Parathyroid adenoma (tissue), 2 donors: ENCODE measurements at regions not wholly inside any gene's neighbourhood (a gene's known extent, or its start where the extent isn't known, plus 50 kb on each side); places are given as distances from the start of the nearest gene placed in this dataset.

Experiments used
- H2AFZ ChIP-seq: fragments of 300-600 bp; sonication (generic); one replicate; pipeline ENCODE4 v1.7.0; 2017; ENCODE audit warnings: antibody characterized with exemption, mild to moderate bottlenecking
- H3K27ac ChIP-seq: fragments of 300-600 bp; sonication (generic); one replicate; pipeline ENCODE4 v1.7.0; 2017
- H3K27me3 ChIP-seq: fragments of 300-600 bp; sonication (generic); one replicate; pipeline ENCODE4 v1.7.0; 2017; ENCODE audit warnings: low read length; ENCODE audit not compliant: control insufficient read depth, insufficient read depth
- H3K36me3 ChIP-seq: fragments of 300-600 bp; sonication (generic); one replicate; pipeline ENCODE4 v1.7.0; 2017; ENCODE audit warnings: low read length; ENCODE audit not compliant: control insufficient read depth, insufficient read depth
- H3K4me1 ChIP-seq: fragments of 300-600 bp; sonication (generic); one replicate; pipeline ENCODE4 v1.7.0; 2017; ENCODE audit warnings: control low read depth
- H3K4me2 ChIP-seq: fragments of 300-600 bp; sonication (generic); one replicate; pipeline ENCODE4 v1.7.0; 2017; ENCODE audit warnings: low read length
- H3K4me3 ChIP-seq: fragments of 300-600 bp; sonication (generic); one replicate; pipeline ENCODE4 v1.7.0; 2017; ENCODE audit warnings: low read depth, low read length
- H3K79me2 ChIP-seq: fragments of 300-600 bp; sonication (generic); one replicate; pipeline ENCODE4 v1.7.0; 2017; ENCODE audit warnings: control low read depth
- H3K9ac ChIP-seq: fragments of 300-600 bp; sonication (generic); one replicate; pipeline ENCODE4 v1.7.0; 2017; ENCODE audit warnings: mild to moderate bottlenecking
- H3K9me3 ChIP-seq: fragments of 300-600 bp; sonication (generic); one replicate; pipeline ENCODE4 v1.7.0; 2017; ENCODE audit warnings: low read length; ENCODE audit not compliant: control insufficient read depth
- TF ChIP-seq, protein P1 (sequence below): fragments of 300-600 bp; sonication (generic); IDR thresholded peaks from one replicate; pipeline ENCODE4 v1.7.0; 2017; ENCODE audit warnings: antibody characterized with exemption, mild to moderate bottlenecking
- donor health status: primary hyperparathyroidism.

- Histone ChIP-seq H3K36me3 (no peaks in the 10 kb centered on the region), H3K4me3 (no peak overlapping the region), H3K4me1 (no peaks in the 10 kb centered on the region), H3K79me2 (no peaks in the 10 kb centered on the region), H3K9me3 (no peaks in the 10 kb centered on the region), H3K27ac (no peak overlapping the region), H2AFZ (no peak overlapping the region), H3K9ac (no peak overlapping the region), H3K4me2 (no peak overlapping the region), H3K27me3 (no peaks in the 10 kb centered on the region)
- TF ChIP-seq, protein P1, sequence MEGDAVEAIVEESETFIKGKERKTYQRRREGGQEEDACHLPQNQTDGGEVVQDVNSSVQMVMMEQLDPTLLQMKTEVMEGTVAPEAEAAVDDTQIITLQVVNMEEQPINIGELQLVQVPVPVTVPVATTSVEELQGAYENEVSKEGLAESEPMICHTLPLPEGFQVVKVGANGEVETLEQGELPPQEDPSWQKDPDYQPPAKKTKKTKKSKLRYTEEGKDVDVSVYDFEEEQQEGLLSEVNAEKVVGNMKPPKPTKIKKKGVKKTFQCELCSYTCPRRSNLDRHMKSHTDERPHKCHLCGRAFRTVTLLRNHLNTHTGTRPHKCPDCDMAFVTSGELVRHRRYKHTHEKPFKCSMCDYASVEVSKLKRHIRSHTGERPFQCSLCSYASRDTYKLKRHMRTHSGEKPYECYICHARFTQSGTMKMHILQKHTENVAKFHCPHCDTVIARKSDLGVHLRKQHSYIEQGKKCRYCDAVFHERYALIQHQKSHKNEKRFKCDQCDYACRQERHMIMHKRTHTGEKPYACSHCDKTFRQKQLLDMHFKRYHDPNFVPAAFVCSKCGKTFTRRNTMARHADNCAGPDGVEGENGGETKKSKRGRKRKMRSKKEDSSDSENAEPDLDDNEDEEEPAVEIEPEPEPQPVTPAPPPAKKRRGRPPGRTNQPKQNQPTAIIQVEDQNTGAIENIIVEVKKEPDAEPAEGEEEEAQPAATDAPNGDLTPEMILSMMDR = no peak
These were observed 473.5 kb upstream of the MYT1L start for GRCh38 chr2:2804528-2804927.

- no peak overlapping the region for H2AFZ ChIP-seq
- H3K79me2 ChIP-seq = no peaks in the 10 kb centered on the region
- no peak overlapping the region for H3K9ac ChIP-seq
- H3K27me3 ChIP-seq = no peaks in the 10 kb centered on the region
- no peaks in the 10 kb centered on the region for H3K9me3 ChIP-seq
- H3K4me2 ChIP-seq = no peak overlapping the region
- TF ChIP-seq, protein P1 = no peak
- no peaks in the 10 kb centered on the region for H3K4me1 ChIP-seq
- H3K27ac ChIP-seq = no peak overlapping the region
- no peak overlapping the region for H3K4me3 ChIP-seq
- no peaks in the 10 kb centered on the region for H3K36me3 ChIP-seq
These were observed 470.4 kb upstream of the MYT1L start for GRCh38 chr2:2801458-2801857.

GRCh38 chr2:2800697-2801096 is 469.6 kb upstream of the MYT1L start:
- no peak overlapping the region for H2AFZ ChIP-seq
- H3K9ac ChIP-seq = no peak overlapping the region
- no peaks in the 10 kb centered on the region for H3K79me2 ChIP-seq
- H3K4me3 ChIP-seq = no peak overlapping the region
- H3K4me1 ChIP-seq = no peaks in the 10 kb centered on the region
- H3K27me3 ChIP-seq = no peaks in the 10 kb centered on the region
- H3K4me2 ChIP-seq = no peak overlapping the region
- no peaks in the 10 kb centered on the region for H3K36me3 ChIP-seq
- no peak overlapping the region for H3K27ac ChIP-seq
- TF ChIP-seq, protein P1 = no peak
- no peaks in the 10 kb centered on the region for H3K9me3 ChIP-seq

- Histone ChIP-seq H3K79me2 (no peaks in the 10 kb centered on the region), H3K9me3 (no peaks in the 10 kb centered on the region), H2AFZ (no peak overlapping the region), H3K9ac (no peak overlapping the region), H3K27ac (no peak overlapping the region), H3K4me1 (no peaks in the 10 kb centered on the region), H3K36me3 (no peaks in the 10 kb centered on the region), H3K27me3 (no peaks in the 10 kb centered on the region), H3K4me3 (no peak overlapping the region), H3K4me2 (no peak overlapping the region)
- TF ChIP-seq, protein P1 = no peak
These were observed 468.9 kb upstream of the MYT1L start for GRCh38 chr2:2800001-2800400.

- Histone ChIP-seq H3K4me1 (no peaks in the 10 kb centered on the region), H3K9me3 (no peaks in the 10 kb centered on the region), H3K27ac (no peak overlapping the region), H3K4me3 (no peak overlapping the region), H3K4me2 (no peak overlapping the region), H2AFZ (no peak overlapping the region), H3K36me3 (no peaks in the 10 kb centered on the region), H3K79me2 (no peaks in the 10 kb centered on the region), H3K27me3 (no peaks in the 10 kb centered on the region), H3K9ac (no peak overlapping the region)
- TF ChIP-seq, protein P1 = no peak
These were observed 468.1 kb upstream of the MYT1L start for GRCh38 chr2:2799151-2799697.
